Activated T-cell treated with anti-CD3 and anti-CD28 coated beads, Interleukin-2, amount 50 U/mL, for 4 hours (primary cell): ENCODE measurements at regions not wholly inside any gene's neighbourhood (a gene's known extent, or its start where the extent isn't known, plus 50 kb on each side); places are given as distances from the start of the nearest gene placed in this dataset.

Experiments used
- ATAC-seq, 2 donors: fragments of 200-7000 bp; cut with Tn5 transposase; one replicate each; pipeline ENCODE4 v1.10.0; 2021
- DNase-seq: peaks from one replicate; pipeline ENCODE4 v3.0.0-alpha.2; 2020
- H3K27me3 Mint-ChIP-seq: one replicate; pipeline ENCODE4 v1.8.0; 2021; ENCODE audit warnings: low read depth, mixed read lengths
- H3K36me3 Mint-ChIP-seq: one replicate; pipeline ENCODE4 v1.8.0; 2022; ENCODE audit warnings: mixed read lengths; ENCODE audit not compliant: insufficient read depth
- H3K4me1 Mint-ChIP-seq: one replicate; pipeline ENCODE4 v1.8.0; 2021; ENCODE audit warnings: low read depth, mixed read lengths
- H3K4me3 Mint-ChIP-seq: one replicate; pipeline ENCODE4 v1.8.0; 2021; ENCODE audit warnings: mild to moderate bottlenecking, moderate library complexity, mixed read lengths
- H3K9me3 Mint-ChIP-seq: one replicate; pipeline ENCODE4 v1.8.0; 2021; ENCODE audit warnings: mixed read lengths

GRCh38 chr11:116581349-116581748 lies 191.4 kb downstream of the BUD13 start:
- H3K4me3 Mint-ChIP-seq: no peak overlapping the region
- ATAC-seq: no peak
- no peaks in the 10 kb centered on the region for H3K4me1 Mint-ChIP-seq
- peaks cover 52% of the 10 kb centered on the region for H3K27me3 Mint-ChIP-seq
- H3K36me3 Mint-ChIP-seq: no peaks in the 10 kb centered on the region
- DNase-seq: no peak
- no peaks in the 10 kb centered on the region for H3K9me3 Mint-ChIP-seq

GRCh38 chr11:116580799-116581198 lies 192.0 kb downstream of the BUD13 start:
- ATAC-seq (no peak), DNase-seq (no peak)
- Mint-ChIP-seq H3K9me3 (no peaks in the 10 kb centered on the region), H3K36me3 (no peaks in the 10 kb centered on the region), H3K4me3 (no peak overlapping the region), H3K27me3 (peaks cover 50% of the 10 kb centered on the region), H3K4me1 (no peaks in the 10 kb centered on the region)

- Mint-ChIP-seq H3K4me1 (no peaks in the 10 kb centered on the region), H3K36me3 (no peaks in the 10 kb centered on the region), H3K9me3 (no peaks in the 10 kb centered on the region), H3K27me3 (peaks cover 50% of the 10 kb centered on the region), H3K4me3 (no peak overlapping the region)
- ATAC-seq (no peak), DNase-seq (no peak)
Measured at GRCh38 chr11:116579857-116580727, 192.7 kb downstream of the BUD13 start.

- no peak for ATAC-seq
- H3K36me3 Mint-ChIP-seq: no peaks in the 10 kb centered on the region
- H3K4me1 Mint-ChIP-seq: no peaks in the 10 kb centered on the region
- H3K27me3 Mint-ChIP-seq: peaks cover 44% of the 10 kb centered on the region
- no peak for DNase-seq
- no peak overlapping the region for H3K4me3 Mint-ChIP-seq
- no peaks in the 10 kb centered on the region for H3K9me3 Mint-ChIP-seq
Measured at GRCh38 chr11:116579031-116579653, 193.6 kb downstream of the BUD13 start.

- Mint-ChIP-seq H3K9me3 (no peaks in the 10 kb centered on the region), H3K36me3 (no peaks in the 10 kb centered on the region), H3K27me3 (peaks cover 38% of the 10 kb centered on the region), H3K4me3 (no peak overlapping the region), H3K4me1 (no peaks in the 10 kb centered on the region)
- DNase-seq (no peak), ATAC-seq (no peak)
Measured at GRCh38 chr11:116577956-116578355, 194.8 kb downstream of the BUD13 start.

- no peaks in the 10 kb centered on the region for H3K36me3 Mint-ChIP-seq
- no peaks in the 10 kb centered on the region for H3K9me3 Mint-ChIP-seq
- H3K4me1 Mint-ChIP-seq: no peaks in the 10 kb centered on the region
- DNase-seq (no peak), ATAC-seq (no peak)
- peaks cover 38% of the 10 kb centered on the region for H3K27me3 Mint-ChIP-seq
- no peak overlapping the region for H3K4me3 Mint-ChIP-seq
Measured at GRCh38 chr11:116577273-116577672, 195.5 kb downstream of the BUD13 start.

- H3K4me3 Mint-ChIP-seq: no peak overlapping the region
- H3K27me3 Mint-ChIP-seq: peaks cover 30% of the 10 kb centered on the region
- H3K36me3 Mint-ChIP-seq: no peaks in the 10 kb centered on the region
- ATAC-seq: no peak
- no peak for DNase-seq
- no peaks in the 10 kb centered on the region for H3K4me1 Mint-ChIP-seq
- H3K9me3 Mint-ChIP-seq: no peaks in the 10 kb centered on the region
Measured at GRCh38 chr11:116576526-116576925, 196.3 kb downstream of the BUD13 start.

- Mint-ChIP-seq H3K27me3 (peaks cover 19% of the 10 kb centered on the region), H3K9me3 (peaks cover 8% of the 10 kb centered on the region), H3K4me1 (no peaks in the 10 kb centered on the region), H3K36me3 (no peaks in the 10 kb centered on the region), H3K4me3 (no peak overlapping the region)
- DNase-seq (no peak), ATAC-seq (no peak)
Measured at GRCh38 chr11:116567721-116568242, 205.0 kb downstream of the BUD13 start.

GRCh38 chr11:116563712-116564047 lies 209.1 kb downstream of the BUD13 start:
- H3K4me3 Mint-ChIP-seq: no peak overlapping the region
- no peak for ATAC-seq
- H3K9me3 Mint-ChIP-seq: peaks cover 8% of the 10 kb centered on the region
- H3K27me3 Mint-ChIP-seq: peaks cover 22% of the 10 kb centered on the region
- no peaks in the 10 kb centered on the region for H3K4me1 Mint-ChIP-seq
- no peak for DNase-seq
- H3K36me3 Mint-ChIP-seq: no peaks in the 10 kb centered on the region

GRCh38 chr11:116563028-116563711 lies 209.6 kb downstream of the BUD13 start:
- H3K27me3 Mint-ChIP-seq: peaks cover 22% of the 10 kb centered on the region
- no peaks in the 10 kb centered on the region for H3K4me1 Mint-ChIP-seq
- ATAC-seq (no peak), DNase-seq (no peak)
- peaks cover 8% of the 10 kb centered on the region for H3K9me3 Mint-ChIP-seq
- no peaks in the 10 kb centered on the region for H3K36me3 Mint-ChIP-seq
- H3K4me3 Mint-ChIP-seq: no peak overlapping the region

GRCh38 chr11:116560589-116560988 lies 212.2 kb downstream of the BUD13 start:
- Mint-ChIP-seq H3K36me3 (no peaks in the 10 kb centered on the region), H3K4me3 (no peak overlapping the region), H3K9me3 (peaks cover 17% of the 10 kb centered on the region), H3K4me1 (no peaks in the 10 kb centered on the region), H3K27me3 (peaks cover 18% of the 10 kb centered on the region)
- no peak for DNase-seq
- no peak for ATAC-seq

GRCh38 chr11:116558504-116559211 lies 214.1 kb downstream of the BUD13 start:
- Mint-ChIP-seq H3K27me3 (peaks cover 5% of the 10 kb centered on the region), H3K36me3 (no peaks in the 10 kb centered on the region), H3K9me3 (peaks cover 12% of the 10 kb centered on the region), H3K4me1 (no peaks in the 10 kb centered on the region), H3K4me3 (no peak overlapping the region)
- ATAC-seq (no peak), DNase-seq (no peak)

GRCh38 chr11:116557282-116557681 lies 215.5 kb downstream of the BUD13 start:
- ATAC-seq: no peak
- no peaks in the 10 kb centered on the region for H3K36me3 Mint-ChIP-seq
- H3K4me3 Mint-ChIP-seq: no peak overlapping the region
- H3K27me3 Mint-ChIP-seq: peaks cover 11% of the 10 kb centered on the region
- peaks cover 12% of the 10 kb centered on the region for H3K9me3 Mint-ChIP-seq
- H3K4me1 Mint-ChIP-seq: no peaks in the 10 kb centered on the region
- DNase-seq: no peak

GRCh38 chr11:116556483-116556882 lies 216.3 kb downstream of the BUD13 start:
- ATAC-seq: no peak
- no peak for DNase-seq
- Mint-ChIP-seq H3K4me1 (no peaks in the 10 kb centered on the region), H3K4me3 (no peak overlapping the region), H3K27me3 (peaks cover 12% of the 10 kb centered on the region), H3K36me3 (no peaks in the 10 kb centered on the region), H3K9me3 (peaks cover 12% of the 10 kb centered on the region)
